ENCODE measurements at regions not wholly inside any gene's neighbourhood (a gene's known extent, or its start where the extent isn't known, plus 50 kb on each side); places are given as distances from the start of the nearest gene placed in this dataset.

DNA sequence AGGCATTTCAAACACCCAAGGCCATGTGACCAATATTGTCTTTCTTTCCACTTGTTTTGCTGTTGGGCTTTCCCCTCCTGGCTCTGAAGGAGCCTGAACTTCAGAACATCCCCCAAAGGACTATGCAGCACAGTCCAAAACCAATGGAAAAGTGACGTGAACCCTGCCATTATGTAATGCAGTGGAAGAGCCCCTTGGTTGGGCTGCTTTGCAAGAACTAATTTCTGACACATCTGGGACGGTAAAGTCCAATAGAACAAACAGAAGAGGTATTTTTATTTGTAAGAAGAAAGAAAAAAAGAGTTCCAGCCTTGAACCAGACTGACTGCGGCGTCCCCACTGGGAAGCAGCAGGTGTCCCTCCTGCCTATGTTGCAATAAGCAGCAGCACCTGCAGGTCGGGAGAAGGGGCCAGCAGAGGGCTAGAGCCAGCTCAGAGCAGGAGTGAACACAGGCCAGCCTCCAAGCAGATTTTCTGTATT lies 116.7 kb downstream of the CDC7 start:
- Mint-ChIP-seq H3K4me1 (ENCODE audit: low read depth) (peaks cover 7% of the 10 kb centered on the region), H3K9me3 (no peaks in the 10 kb centered on the region), H3K27me3 (peaks cover 7% of the 10 kb centered on the region), H3K4me3 (no peak overlapping the region), H3K36me3 (ENCODE audit: low read depth) (no peaks in the 10 kb centered on the region), H3K27ac (no peak overlapping the region)

DNA sequence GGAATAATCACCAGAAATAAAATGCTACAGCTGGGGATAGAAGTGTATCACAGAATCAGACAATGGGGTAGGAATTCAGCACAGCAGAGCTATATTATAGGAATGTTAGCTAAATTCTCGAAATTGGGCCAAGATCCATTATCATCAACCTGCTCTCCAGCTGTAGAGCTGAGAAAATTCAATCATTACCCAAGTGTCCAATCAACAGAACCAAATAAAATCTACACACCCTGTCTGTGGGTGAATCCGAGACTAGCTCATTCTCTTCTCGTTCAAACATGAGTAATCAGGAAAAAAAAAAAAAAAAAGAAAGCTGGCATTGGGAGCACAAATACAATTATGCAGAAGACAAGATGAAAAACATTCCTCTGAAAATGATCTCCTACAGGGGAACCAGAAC lies 119.2 kb downstream of the CDC7 start:
- Mint-ChIP-seq H3K4me3 (no peak overlapping the region), H3K4me1 (ENCODE audit: low read depth) (peaks cover 7% of the 10 kb centered on the region), H3K27ac (no peak overlapping the region), H3K27me3 (peaks cover 7% of the 10 kb centered on the region), H3K9me3 (no peaks in the 10 kb centered on the region), H3K36me3 (ENCODE audit: low read depth) (no peaks in the 10 kb centered on the region)

DNA sequence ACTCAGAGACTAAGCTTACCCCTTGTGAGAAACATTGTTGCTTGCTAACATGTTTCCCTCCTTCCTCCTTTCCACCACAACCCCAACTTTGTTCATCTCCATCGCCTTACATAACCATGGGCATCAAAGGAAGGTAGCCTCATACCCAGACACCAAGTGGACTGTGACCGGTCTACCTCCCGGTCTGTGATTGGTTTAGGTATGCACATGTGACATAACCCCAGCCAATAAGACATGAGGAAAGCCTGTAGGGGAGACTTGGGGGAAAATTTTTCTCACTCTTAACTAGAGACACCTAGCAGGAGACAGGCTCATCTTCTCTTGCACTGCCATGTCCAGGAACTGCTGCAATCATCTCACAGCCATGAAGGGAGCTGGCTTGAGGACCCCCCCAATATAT lies 120.7 kb downstream of the CDC7 start:
- Mint-ChIP-seq H3K27me3 (peaks cover 7% of the 10 kb centered on the region), H3K4me3 (no peak overlapping the region), H3K9me3 (no peaks in the 10 kb centered on the region), H3K36me3 (ENCODE audit: low read depth) (no peaks in the 10 kb centered on the region), H3K4me1 (ENCODE audit: low read depth) (peaks cover 7% of the 10 kb centered on the region), H3K27ac (no peak overlapping the region)

DNA sequence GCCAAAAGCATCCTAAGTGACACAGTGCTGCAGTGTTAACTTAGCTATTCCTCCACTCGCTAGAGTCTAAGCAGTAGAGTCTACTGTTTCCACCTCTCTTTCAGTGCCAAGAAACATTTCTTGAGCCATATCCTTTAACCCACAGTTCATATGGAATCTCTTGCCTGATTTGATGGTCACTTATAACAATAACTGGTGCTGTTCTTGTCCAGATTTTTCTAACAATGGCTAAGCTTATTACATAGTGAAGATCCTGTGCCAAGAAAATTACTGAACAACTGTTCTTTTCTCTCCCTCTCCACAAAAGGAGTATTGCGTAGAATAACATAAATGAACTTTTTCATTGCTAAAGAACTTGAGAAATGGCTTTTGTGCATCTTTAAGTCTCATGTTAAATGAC lies 121.3 kb downstream of the CDC7 start:
- no peak overlapping the region for H3K4me3 Mint-ChIP-seq
- H3K9me3 Mint-ChIP-seq = no peaks in the 10 kb centered on the region
- no peaks in the 10 kb centered on the region for H3K36me3 Mint-ChIP-seq (ENCODE audit: low read depth)
- H3K27ac Mint-ChIP-seq = no peak overlapping the region
- peaks cover 7% of the 10 kb centered on the region for H3K27me3 Mint-ChIP-seq
- peaks cover 5% of the 10 kb centered on the region for H3K4me1 Mint-ChIP-seq (ENCODE audit: low read depth)

DNA sequence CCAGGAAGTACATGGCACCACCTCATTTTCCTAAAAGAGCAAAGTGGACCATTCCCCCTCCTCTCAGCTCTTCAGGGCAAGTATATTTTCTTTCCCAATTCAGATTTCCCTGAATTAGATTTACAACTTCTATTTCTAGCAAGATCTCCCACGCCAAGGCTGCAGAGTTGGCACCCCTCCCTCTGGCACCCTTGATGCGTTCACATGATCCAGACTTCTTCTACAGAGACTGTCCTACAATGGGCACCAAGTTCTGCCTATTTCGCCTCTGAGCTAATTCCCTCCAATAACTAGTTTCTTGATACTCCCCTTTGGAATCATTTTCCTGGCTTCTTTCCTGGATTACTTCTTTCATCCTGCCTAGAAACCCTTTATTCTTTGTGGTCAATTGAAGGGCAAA lies 122.0 kb downstream of the CDC7 start:
- Mint-ChIP-seq H3K36me3 (ENCODE audit: low read depth) (no peaks in the 10 kb centered on the region), H3K27ac (no peak overlapping the region), H3K27me3 (peaks cover 7% of the 10 kb centered on the region), H3K9me3 (no peaks in the 10 kb centered on the region), H3K4me1 (ENCODE audit: low read depth) (no peaks in the 10 kb centered on the region), H3K4me3 (no peak overlapping the region)

DNA sequence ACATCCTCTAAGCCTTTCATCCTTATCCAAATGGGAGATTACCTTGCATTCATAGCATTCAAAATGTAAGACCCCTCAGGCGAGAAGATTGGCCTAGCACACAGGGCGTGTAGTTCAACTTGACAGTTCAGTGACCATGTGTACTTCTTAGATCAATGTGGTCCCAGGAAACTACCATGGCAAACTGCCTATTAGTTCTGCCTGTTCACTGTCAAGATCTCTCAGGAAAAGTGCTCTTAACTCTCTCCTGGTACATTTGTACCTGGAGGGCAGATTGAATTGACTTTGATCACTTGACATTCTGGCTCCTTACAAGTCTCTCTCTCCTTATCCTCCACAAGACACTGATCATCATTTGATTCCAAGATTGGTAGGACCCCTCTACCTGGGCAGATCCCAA lies 122.4 kb downstream of the CDC7 start:
- Mint-ChIP-seq H3K9me3 (no peaks in the 10 kb centered on the region), H3K27me3 (peaks cover 5% of the 10 kb centered on the region), H3K36me3 (ENCODE audit: low read depth) (no peaks in the 10 kb centered on the region), H3K27ac (no peak overlapping the region), H3K4me3 (no peak overlapping the region), H3K4me1 (ENCODE audit: low read depth) (no peaks in the 10 kb centered on the region)

DNA sequence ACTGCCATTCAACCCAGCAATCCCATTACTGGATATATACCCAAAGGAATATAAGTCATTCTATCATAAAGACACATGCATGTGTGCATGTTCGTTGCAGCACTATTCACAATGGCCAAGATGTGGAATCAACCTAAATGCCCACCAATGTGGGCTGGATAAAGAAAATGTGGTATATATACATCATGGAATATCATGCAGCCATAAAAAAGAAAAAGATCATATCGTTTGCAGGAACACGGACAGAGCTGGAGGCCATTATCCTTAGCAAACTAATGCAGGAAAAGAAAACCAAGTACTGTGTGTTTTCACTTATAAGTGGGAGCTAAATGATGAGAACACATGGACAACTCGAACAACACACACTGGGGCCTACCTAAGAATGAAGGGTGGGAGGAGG lies 123.7 kb downstream of the CDC7 start:
- H3K36me3 Mint-ChIP-seq (ENCODE audit: low read depth) = no peaks in the 10 kb centered on the region
- no peaks in the 10 kb centered on the region for H3K4me1 Mint-ChIP-seq (ENCODE audit: low read depth)
- no peaks in the 10 kb centered on the region for H3K9me3 Mint-ChIP-seq
- no peak overlapping the region for H3K4me3 Mint-ChIP-seq
- H3K27me3 Mint-ChIP-seq = no peaks in the 10 kb centered on the region
- no peak overlapping the region for H3K27ac Mint-ChIP-seq

Measured in stimulated activated naive CD8-positive, alpha-beta T cell treated with anti-CD3 and anti-CD28 coated beads, Interleukin-15, Interleukin-2, amounts not matched to agents 100 ng/mL and 50 ng/mL, for 24 hours (primary cell).